NCI-H2107 treated with DMSO at 0.1 percent for 48 hours (cell line): ENCODE measurements at regions not wholly inside any gene's neighbourhood (a gene's known extent, or its start where the extent isn't known, plus 50 kb on each side); places are given as distances from the start of the nearest gene placed in this dataset.

Source experiments
- DNase-seq: peaks from one replicate; lab custom pipeline; 2025; ENCODE audit not compliant: unreplicated experiment; lab: John Stamatoyannopoulos, UW

DNA sequence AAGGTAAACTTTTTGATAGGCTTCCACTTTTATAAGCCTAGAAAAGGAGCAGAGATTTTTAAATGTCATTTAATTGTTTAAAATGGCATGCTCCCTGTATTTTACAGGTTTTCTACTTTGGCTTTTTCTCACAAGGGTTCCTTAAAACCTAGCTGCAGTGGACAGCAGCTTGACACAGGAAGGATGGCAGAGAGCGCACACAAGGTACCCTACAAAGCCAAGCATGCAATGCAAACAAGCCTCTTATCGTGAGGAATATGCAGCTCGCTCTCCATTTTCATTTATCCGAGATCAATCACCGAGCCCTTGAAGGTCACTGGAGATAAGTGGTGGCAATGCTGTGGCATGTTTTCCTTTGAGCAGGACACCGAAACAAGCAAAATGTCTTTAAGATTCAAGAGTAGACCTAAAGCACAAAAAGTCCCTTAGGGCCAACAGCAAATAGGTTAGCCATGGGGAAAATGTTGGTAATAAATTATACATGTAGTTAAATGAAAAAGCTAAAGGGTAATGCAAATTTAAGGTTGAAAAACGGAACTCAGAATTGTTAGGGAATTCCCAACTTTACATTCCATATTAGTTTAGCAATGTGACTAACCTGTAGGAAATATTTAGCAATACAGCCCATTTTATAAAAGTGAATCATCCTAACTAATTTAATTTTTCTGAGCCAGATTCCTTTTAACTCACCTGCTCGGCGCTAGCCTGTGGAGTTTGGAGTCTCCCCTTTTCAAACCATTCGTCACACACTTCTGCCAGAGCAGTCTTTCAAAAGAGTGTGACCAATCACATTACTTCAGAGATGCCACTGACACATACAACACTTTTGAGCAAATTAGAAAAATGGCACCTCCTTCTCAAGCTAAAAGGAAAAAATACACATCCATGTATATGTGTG, 337.9 kb upstream of the PKDCC start:
- no peak for DNase-seq

DNA sequence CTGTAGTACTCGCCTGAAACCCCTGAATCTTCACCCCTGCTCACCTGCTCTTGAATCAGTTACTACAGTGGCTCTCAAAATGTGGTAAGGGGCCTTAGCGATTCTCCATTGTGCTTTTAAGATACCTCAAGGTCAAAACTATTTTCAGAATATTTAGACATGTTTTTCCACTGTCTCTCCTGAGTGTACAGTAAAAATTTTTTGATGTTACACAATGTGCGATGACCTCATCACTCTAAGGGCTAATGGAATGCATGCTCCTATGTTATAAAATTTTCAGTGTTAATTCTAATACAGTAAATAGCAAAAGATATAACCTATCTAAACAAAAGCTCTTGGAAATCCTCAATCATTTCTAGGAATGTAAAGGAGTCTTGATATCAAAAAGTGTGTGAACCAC, 336.9 kb upstream of the PKDCC start:
- DNase-seq = no peak

DNA sequence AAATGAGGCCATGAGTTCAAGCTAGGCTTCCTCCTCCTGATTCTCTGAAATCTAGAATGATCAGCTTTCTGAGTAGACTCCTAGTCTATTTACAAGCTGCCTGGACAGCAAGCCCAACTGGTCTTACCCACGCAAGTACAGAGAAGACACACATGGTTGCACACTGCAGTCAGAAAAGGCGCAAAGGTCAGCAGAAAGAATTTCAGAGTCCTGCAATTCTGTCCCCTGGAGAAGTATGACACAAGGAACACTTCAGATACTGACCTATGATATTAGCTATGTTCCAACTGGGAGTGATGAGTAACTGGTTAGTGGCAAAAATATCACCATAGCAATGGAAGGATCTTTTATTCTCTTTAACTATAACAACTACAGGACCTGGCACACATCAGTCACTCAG, 336.1 kb upstream of the PKDCC start:
- no peak for DNase-seq

DNA sequence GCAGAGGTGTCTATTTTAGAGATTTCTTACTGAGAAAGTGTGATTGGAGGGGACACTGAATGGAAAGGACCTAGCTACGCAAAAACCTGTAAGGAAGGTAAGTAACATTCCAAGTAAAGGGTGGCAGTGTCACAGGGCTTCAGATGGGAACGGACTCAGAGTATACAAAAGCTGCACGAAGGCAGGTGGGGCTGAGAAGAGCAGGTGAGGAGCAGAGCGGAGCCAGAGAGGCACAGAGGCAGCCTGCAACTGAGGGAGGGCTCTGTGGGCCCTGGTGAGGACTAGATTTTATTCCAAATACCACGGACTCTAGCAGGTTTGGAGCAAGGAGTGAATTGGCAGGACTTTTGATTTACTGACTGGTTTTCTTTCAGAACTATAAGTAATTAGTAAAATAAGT, 331.3 kb upstream of the PKDCC start:
- DNase-seq = peak; percentile 77

DNA sequence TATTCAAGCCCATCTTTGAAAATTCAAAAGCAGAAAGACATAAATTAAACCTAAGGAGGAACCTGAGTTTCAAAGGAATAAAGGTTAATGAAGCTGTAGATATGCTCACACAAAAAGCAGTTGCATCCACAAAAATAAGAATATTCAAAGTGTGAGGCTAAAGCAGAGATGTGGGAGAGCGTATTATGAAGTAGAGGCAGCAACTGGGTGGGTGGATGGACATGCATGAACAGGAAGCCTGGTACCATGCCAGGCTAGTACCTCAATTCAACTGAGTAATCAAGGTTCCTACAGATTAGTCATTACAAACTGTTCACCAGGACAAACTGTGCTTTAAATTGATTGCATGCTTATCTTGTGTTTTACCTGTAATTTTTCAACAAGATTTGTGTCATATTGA, 330.0 kb upstream of the PKDCC start:
- DNase-seq = no peak

DNA sequence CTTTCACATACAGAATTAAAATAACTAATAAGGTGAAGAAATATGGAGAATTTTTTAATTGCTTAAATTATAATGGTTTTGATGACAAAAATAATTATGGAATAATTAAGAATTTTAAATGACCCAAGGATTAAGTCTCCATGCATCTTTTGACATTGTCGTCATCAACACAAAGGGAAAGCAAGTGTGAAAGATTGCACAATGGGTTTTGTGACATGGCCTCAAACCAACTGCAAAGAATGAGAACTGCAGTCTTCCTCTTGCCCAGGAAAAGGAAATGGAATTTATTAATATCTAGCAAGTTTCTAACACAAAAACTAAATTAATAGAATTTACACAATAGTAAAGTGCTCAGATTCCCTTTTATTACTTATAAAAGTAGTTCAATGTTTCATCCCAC, 329.1 kb upstream of the PKDCC start:
- no peak for DNase-seq

DNA sequence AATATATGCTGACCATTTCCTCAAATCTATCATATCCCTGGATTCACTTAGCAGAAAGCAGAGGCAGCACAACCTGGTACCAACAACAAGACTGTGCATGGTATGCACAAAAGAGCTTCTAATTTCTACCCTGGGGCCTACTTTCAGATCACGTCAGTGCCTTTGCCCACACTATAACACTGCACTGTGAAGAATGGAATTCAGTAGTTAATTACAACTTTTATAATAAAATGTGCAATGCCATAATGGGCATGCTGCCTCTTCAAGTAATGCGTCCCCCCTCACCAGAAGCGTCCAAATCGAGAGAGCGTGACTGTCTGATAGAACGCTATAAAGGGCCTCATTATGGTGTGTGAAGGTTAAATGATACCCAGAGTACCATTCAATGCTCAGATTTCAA, 328.1 kb upstream of the PKDCC start:
- peak; percentile 49 for DNase-seq

DNA sequence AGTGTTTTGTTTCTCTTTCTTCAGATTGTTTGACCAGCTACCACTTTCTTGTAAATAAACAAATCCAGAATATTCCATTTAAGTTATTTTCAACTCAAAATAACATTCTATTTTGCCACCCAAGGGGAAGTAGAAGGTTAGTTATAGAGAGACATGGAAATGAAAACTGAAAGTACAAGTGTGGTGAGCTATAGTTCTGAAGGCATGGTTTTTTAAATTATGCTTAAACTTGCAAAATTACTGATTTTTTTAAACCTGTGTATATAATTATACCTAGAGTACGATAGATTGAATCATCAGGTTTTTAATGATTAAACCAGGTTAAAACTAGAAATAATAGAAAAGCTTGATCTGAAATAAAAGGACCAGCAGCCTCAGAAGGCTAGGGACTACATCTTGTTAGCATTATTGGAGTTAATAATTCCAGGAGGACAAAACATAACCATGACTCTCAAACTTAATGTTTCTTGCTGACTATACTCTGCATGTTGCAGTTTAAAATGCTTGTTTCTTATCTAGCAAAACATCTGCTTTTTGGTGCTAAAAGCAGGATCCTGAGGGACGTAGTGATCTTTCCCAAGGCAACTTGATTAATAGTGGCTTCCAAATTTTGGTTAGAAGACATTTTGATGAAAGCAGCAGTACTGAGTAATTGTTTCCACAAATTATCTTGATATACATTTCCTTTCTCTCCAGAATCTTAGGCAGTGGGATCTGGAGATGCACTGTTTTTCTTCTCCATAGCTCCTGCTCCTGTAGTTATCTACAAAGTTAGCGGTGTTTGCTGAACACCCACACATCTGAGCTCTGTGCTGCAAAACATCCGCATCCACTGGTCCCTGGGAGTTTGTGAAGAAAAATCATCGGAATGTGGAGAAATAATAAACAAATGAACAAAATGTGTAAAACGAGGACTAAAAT, 327.2 kb upstream of the PKDCC start:
- no peak for DNase-seq

DNA sequence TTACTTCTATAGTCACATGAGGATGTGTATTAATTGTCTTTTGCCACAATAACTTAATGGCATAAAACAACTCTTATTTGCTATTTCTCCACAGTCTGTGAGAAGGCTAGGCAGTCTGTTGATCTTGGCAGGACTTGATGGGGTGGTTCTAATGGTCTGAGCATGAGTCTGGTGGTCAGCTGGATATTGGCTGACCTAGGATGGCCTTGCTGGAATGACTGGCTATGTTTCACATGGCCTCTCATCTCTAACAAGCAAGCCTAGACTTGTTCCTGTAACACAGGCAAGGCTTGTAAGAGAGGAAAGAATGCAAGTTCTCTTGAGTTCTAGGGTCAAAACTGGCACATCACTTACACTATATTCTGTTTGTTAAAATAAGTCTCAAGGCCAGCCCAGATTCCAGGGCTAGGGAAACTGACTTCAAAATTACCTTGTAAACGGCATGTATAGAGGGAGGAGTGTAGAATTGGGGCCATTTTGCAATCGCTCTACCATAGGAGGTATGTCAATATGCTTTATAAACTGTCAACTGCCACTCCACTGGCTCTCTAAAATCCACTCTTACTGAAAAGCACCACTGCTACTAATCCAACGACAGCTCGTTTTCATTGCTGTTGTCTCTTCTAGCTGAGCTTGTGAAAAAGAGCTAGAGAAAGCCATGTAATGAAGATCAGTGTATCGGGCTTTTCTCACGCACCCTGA, 325.0 kb upstream of the PKDCC start:
- DNase-seq = no peak

DNA sequence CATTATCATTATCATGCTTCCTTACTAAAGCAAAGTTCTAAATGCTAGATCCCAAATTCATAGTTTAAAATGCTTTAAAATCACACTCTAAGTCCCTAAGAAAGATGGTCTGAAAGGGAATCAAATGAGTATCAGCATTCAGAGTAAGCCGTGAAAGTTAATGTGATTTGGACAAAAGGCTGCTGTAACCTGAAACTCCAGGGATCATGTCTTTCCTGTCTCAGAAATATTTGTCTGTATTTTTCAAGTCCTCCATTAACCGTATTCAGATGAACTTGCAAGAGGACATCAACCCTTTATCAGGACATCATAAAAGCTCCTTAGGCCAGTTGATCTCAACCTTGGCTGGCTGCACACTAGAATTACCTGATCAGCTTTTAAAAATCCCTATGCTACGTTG, 324.3 kb upstream of the PKDCC start:
- DNase-seq = peak; percentile 30

DNA sequence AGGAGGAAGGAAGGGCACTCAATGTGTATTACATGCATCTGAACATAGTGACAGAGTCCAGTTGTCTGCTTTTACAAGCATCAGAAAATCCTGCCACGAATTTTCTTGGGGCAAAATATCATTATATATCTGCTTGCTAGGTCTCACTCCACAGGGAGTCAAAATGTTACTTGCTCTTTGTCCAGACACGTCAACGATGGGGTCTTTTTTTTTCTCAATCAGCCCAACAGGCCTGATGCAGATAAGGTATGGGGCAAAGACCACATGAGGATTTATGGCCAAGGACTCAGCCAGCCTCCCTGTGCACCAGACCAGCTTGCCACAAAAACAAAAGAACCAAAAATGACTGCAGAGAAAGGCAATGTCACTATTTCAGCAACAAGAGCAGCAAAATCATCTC, 323.4 kb upstream of the PKDCC start:
- DNase-seq = no peak

DNA sequence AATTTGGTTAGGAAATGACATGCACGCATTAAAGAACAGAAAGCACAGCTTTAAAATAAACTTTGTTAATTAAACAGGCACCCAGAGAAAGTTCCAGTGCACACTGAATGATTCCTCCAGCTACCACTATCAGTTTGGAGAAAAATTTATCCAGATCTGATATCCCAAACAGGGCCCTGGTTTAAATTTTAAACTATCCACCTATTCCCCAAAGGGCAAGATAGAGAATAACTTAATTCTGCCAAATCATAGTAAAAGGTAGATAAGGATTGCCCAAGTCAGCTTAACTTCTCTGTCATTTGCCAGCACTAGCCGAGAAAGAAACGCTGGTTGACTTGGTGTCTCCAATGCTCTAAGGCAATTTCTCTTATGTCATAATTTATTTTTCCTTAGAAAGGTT, 321.9 kb upstream of the PKDCC start:
- DNase-seq = no peak

DNA sequence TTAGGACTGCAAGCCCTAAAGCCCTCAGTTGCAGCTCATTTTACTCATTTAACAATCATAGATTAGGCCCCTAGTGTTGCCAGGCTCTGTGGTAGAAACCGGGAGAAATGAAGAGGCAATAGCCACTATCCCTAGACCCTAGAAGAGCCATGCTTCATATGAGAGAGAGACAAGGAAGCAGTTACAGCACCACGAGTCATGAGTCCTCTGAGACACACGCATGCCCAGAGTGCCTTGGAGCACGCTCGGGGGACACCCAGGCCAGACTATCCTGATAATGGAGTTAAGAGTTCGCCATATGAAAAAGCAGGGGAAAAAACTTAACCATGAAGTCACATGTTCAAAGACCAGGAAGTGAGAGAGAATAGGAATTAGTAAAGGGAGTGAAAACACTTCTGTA, 321.5 kb upstream of the PKDCC start:
- no peak for DNase-seq

DNA sequence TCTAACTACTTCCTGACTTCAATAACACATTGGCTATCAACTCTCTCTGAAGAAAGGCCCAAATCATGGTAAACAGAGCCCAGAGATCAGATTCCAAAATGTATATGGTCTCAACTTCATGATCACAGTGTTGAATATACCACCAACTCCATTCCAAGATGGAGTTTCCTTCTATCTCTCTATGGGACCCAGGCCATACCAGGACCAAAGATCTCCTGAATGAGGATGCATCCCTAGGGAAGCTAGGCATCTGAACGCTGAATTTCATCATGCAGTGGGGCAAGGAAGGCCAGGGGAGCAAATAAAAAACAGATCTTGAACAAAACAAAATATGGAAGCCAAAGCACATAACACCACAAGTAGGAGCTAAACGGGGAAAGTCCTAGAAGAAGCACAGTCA, 320.7 kb upstream of the PKDCC start:
- DNase-seq = no peak

DNA sequence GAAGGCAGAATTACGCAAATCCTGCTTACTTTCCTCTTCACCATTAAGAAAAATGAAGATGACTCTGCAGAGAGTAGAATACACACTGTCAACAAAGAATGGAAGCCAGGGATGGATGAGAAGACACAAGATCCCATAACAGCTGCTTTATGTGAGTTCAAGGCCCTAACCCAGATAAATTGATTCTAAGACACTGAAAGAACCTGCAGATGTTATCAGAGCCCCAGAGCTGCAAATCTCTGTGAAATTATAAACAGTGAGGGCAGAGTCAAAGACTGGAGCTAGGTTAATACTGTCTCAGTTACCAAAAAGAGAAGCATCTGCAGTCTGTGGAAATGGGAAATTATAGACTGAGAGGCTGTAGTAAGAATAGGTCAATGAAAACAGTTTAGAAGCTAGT, 320.1 kb upstream of the PKDCC start:
- DNase-seq = no peak

DNA sequence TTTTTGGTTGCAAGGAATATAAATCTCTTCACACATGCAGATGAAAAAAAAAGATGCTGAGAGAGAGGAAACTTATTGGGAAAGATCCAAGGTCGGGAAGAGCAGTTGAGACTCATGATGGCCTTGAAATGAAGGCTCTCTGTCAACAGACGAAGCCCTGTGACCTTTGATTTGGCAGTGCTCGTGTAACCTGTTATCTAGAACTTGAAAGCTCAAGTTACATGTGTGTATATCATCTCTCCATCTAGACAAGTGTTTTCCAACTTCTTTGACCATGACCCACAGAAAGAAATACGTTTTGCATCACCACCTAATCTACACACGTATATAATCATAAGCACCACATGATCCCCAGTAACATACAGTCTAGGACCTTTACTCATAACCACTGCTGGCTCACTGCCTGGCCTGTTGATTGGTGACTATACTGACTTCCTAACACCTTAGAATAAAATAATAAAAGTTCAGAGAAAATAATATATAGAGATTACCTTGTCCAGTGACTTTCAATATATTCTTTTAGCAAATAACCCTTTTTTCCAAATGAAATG, 319.0 kb upstream of the PKDCC start:
- DNase-seq = no peak

DNA sequence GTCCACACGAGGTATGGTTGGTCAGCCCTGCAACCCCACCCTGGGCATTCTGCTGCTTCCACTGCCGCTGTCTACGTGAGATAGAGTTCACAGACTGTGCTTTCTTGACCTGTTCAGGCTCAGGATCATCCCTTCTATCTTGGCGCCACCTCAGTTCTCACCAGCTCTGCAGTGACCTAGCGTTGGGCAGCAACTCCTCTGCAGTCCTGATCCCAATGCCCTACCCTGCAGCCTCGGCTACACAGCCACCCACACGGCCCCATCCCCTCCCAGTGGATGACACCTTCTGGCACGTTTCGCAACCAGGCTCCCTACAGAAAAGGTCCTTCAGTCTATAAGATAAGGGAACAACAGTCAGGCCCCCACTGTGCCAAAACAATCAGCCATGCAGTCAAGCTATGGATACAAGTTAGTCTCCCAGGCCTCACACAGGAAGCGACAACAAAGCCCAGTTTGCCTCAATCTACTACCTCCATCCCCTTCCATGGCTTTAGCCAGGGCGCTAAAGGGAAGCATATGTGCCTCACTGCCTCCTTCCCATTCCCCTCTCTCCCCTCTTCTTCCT, 317.9 kb upstream of the PKDCC start:
- DNase-seq = no peak

DNA sequence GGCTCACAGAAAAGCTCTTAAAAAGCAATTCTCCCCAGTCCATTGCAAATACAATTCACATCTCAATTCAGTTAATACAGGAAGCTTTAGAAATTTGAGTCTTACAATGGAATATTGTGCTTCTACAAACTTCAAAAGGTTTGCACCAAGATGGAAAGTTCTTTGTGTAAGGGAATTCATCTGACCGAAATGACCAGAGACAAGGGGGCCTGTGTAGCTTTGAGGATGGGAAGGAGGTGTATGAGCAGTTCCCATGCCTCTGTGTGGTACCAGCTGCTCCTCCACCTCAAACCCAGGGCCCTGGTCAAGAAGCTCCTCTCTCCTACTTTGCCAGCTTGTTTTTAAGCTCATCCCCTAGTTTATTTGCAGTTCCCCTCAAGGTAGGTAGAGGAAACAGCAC, 312.8 kb upstream of the PKDCC start:
- no peak for DNase-seq

DNA sequence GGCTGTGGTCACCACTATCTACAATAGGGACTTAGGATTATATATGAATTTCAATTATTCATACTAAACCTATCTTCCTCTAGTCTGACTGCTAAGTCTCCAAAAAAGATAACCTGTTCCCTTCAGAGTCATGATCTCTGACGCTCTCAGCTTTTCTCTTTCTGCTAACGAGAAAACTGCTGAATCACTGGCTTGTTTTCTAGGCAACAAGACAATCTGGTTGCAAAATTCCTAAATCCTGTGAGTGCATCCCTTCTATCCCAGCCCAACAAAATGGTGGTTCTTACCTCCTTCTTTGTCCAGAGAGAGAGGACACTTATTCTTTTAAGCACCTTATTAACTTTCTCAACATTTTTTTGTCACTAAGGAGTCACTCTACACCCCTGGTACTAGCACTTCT, 312.3 kb upstream of the PKDCC start:
- DNase-seq = no peak

DNA sequence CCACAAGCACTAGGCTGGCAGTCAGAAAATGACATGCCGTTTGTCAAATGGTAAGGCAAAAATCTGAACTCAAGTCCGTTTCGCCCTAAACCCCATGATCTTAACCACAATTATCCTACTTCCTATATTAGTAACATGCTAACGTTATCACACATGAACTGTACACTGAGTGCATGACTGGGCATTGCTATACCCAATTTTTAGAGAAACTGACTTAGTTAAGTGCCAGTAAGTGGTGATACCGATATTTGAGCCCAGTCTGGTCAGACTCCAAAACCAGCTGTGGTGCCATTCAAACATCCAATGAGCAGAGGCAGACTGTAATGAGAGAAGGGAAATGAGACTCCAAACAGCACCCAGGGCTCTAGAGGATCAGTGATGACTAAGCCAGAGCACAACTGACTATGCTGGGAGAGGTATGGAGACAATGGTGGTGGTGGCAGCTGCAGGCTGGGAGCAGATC, 311.7 kb upstream of the PKDCC start:
- DNase-seq = peak; percentile 79

DNA sequence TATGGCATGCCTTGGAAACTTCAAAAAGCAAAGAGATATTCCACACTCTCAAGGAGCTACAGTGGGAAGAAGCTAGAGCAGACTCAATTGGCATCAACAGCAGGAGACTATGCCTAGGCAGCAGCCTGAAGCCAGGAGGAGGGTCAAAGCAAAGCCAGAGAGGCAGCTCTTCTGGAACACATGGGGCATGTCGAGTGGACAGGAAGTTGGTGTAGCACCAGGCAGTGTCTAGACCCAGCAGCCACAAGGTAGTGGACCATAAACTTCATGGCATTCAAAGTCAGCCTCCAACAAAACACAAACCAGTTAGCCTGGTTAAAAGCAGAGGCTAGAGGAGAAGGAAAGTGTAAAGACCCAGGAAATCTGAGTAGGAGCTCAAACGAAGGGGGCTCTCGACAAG, 311.2 kb upstream of the PKDCC start:
- no peak for DNase-seq
